ENCODE measurements at regions not wholly inside any gene's neighbourhood (a gene's known extent, or its start where the extent isn't known, plus 50 kb on each side); places are given as distances from the start of the nearest gene placed in this dataset.

DNA sequence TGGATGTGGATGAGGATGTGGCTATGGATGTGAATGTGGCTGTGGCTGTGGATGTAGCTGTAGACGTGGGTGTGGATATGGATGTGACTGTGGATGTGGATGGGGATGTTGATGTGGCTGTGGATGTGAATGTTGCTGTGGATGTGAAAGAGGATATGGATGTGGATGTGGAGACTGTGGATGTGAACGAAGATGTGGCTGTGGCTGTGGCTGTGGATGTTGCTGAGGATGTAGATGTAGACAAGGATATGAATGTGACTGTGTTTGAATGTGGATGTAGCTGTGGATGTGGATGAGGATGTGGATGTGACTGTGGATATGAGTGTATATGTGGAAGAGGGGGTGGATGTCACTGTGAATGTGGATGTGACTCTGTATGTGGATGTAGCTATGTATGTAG is 884.6 kb upstream of the CHAC2 start:
- no peak overlapping the region for H3K4me3 Mint-ChIP-seq
- no peaks in the 10 kb centered on the region for H3K36me3 Mint-ChIP-seq (ENCODE audit: low read depth)
- no peaks in the 10 kb centered on the region for H3K9me3 Mint-ChIP-seq
- no peak for DNase-seq
- no peaks in the 10 kb centered on the region for H3K4me1 Mint-ChIP-seq
- intact Hi-C loops (cut with micrococcal nuclease), result no loop called here
- no peaks in the 10 kb centered on the region for H3K27me3 Mint-ChIP-seq
- H3K27ac Mint-ChIP-seq, result no peak overlapping the region

- Mint-ChIP-seq H3K27me3 (no peaks in the 10 kb centered on the region), H3K9me3 (no peaks in the 10 kb centered on the region), H3K4me3 (no peak overlapping the region), H3K36me3 (ENCODE audit: low read depth) (no peaks in the 10 kb centered on the region), H3K27ac (no peak overlapping the region), H3K4me1 (no peaks in the 10 kb centered on the region)
- intact Hi-C loops (cut with micrococcal nuclease), result no loop called here
- no peak for DNase-seq
These were observed 886.0 kb upstream of the CHAC2 start for GRCh38 chr2:52881606-52882005.

GRCh38 chr2:52880872-52881271 is 886.7 kb upstream of the CHAC2 start:
- Mint-ChIP-seq H3K4me3 (no peak overlapping the region), H3K4me1 (no peaks in the 10 kb centered on the region), H3K9me3 (no peaks in the 10 kb centered on the region), H3K36me3 (ENCODE audit: low read depth) (no peaks in the 10 kb centered on the region), H3K27me3 (no peaks in the 10 kb centered on the region), H3K27ac (no peak overlapping the region)
- DNase-seq, result no peak
- intact Hi-C loops (cut with micrococcal nuclease), result no loop called here

DNA sequence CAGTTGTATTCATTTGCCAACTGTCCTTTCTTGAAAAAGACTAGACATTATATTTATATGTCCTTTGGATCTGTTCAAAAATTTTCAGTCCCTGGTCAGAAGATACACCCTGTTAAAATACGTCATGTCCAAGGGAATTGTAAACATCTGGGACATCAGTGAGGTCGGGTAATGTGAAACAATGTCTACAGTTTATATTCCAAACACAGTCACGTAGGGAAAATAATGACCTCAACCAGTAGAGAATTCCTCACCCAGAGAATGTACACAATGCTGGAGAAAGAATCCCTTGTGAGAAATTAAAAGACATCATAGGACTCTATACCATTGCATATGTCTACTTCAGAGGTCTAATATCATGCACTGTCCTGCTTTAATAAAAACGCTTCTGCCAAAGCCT is 888.0 kb upstream of the CHAC2 start:
- no peak overlapping the region for H3K4me3 Mint-ChIP-seq
- no peaks in the 10 kb centered on the region for H3K4me1 Mint-ChIP-seq
- no peaks in the 10 kb centered on the region for H3K9me3 Mint-ChIP-seq
- no peaks in the 10 kb centered on the region for H3K36me3 Mint-ChIP-seq (ENCODE audit: low read depth)
- DNase-seq, result no peak
- H3K27me3 Mint-ChIP-seq, result no peaks in the 10 kb centered on the region
- intact Hi-C loops (cut with micrococcal nuclease), result no loop called here
- no peak overlapping the region for H3K27ac Mint-ChIP-seq

- intact Hi-C loops (cut with micrococcal nuclease), result no loop called here
- Mint-ChIP-seq H3K27me3 (no peaks in the 10 kb centered on the region), H3K9me3 (no peaks in the 10 kb centered on the region), H3K27ac (no peak overlapping the region), H3K4me3 (no peak overlapping the region), H3K4me1 (no peaks in the 10 kb centered on the region), H3K36me3 (ENCODE audit: low read depth) (no peaks in the 10 kb centered on the region)
- no peak for DNase-seq
These were observed 889.9 kb upstream of the CHAC2 start for GRCh38 chr2:52877703-52878102.

DNA sequence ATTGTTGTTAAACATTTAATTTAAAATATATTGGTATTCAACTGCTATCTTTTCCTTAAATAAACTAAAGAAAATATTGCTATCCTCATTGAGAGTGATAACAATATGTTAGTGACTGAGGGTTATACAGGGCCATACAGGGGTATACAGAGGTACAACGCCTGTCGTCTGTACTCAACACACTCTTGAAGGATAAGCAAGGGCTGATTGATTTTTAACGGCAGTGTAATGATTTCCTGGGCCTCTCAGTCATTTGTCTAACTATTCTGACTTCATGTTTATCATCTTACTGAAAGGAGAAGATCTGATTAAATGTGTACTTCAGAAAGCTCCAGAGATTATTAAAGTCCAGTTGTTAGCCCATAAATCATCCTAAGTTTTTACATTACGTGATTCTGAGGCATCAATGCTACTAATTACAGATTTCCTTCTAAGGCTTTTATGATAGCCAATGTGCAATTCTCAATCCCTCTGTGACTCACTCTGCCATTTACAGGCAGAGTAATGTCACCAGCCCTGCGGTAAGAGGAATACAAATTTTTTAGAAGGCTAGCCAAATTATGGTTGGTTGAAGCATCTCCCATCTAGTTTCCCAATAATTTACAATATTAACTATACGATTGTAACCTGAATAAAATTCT is 893.0 kb upstream of the CHAC2 start:
- no peaks in the 10 kb centered on the region for H3K9me3 Mint-ChIP-seq
- no peak overlapping the region for H3K4me3 Mint-ChIP-seq
- H3K27ac Mint-ChIP-seq, result no peak overlapping the region
- H3K27me3 Mint-ChIP-seq, result no peaks in the 10 kb centered on the region
- no peak for DNase-seq
- no peaks in the 10 kb centered on the region for H3K36me3 Mint-ChIP-seq (ENCODE audit: low read depth)
- intact Hi-C loops (cut with micrococcal nuclease), result no loop called here
- no peaks in the 10 kb centered on the region for H3K4me1 Mint-ChIP-seq

DNA sequence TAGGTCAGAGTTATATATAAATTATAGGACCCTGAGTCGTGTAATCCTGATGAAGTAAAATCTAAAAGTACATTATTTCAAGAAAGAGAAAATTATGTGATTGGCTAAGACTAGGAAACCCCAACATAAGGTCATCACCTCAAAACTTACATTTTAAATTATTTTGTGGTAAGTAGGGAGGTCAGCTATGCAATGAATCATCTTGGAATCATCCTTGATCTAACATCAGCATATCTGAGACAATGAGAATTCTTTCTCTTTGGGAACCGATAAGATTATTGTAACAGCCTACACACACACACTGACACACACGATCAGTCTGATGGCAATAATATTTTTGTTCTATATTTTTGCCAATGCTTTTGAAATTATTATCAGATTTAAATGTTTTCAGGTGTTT is 904.8 kb upstream of the CHAC2 start:
- Mint-ChIP-seq H3K9me3 (no peaks in the 10 kb centered on the region), H3K36me3 (ENCODE audit: low read depth) (no peaks in the 10 kb centered on the region), H3K27ac (no peak overlapping the region), H3K4me3 (no peak overlapping the region), H3K4me1 (no peaks in the 10 kb centered on the region), H3K27me3 (no peaks in the 10 kb centered on the region)
- intact Hi-C loops (cut with micrococcal nuclease), result no loop called here
- no peak for DNase-seq

DNA sequence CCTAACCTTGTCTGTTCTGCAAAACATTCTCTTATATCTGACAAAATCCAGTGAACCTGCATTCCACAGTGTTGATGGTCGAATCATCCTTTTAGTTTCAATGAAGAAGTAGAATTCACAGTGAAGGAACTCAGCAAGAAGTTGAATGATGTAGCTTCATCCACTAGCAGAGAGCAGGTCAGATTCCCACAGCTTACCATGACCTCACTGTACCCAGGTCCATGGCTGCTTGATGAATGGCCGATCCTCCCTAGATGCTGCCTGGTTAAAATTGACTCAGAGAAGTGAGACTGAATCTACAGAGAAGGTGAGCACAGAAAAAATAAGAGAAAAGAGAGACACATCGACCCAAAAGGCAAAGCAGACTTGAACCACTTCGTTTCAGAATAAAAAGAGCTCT is 906.0 kb upstream of the CHAC2 start:
- Mint-ChIP-seq H3K36me3 (ENCODE audit: low read depth) (no peaks in the 10 kb centered on the region), H3K27ac (no peak overlapping the region), H3K4me3 (no peak overlapping the region), H3K9me3 (no peaks in the 10 kb centered on the region), H3K4me1 (no peaks in the 10 kb centered on the region), H3K27me3 (no peaks in the 10 kb centered on the region)
- DNase-seq, result no peak
- intact Hi-C loops (cut with micrococcal nuclease), result no loop called here

DNA sequence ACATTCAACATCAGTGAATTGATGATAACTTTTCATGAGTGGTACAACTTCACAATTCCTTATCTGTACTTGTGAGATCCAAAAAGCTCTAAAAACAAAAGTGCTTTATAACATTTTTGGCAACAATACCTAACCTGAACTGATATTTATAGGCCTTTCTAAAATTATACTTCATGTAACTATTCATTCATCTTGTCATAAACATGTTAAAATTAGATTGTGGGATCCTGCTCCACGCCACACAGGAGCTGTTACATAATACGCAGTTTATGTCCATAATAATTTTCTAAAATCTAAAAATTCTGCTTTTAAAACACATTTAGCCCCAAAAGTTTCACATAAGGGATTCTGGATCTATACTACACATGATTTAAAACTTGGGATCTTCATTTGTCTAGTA is 908.5 kb upstream of the CHAC2 start:
- Mint-ChIP-seq H3K4me3 (no peak overlapping the region), H3K27ac (no peak overlapping the region), H3K36me3 (ENCODE audit: low read depth) (no peaks in the 10 kb centered on the region), H3K27me3 (no peaks in the 10 kb centered on the region), H3K4me1 (no peaks in the 10 kb centered on the region), H3K9me3 (no peaks in the 10 kb centered on the region)
- DNase-seq, result no peak
- intact Hi-C loops (cut with micrococcal nuclease), result no loop called here

DNA sequence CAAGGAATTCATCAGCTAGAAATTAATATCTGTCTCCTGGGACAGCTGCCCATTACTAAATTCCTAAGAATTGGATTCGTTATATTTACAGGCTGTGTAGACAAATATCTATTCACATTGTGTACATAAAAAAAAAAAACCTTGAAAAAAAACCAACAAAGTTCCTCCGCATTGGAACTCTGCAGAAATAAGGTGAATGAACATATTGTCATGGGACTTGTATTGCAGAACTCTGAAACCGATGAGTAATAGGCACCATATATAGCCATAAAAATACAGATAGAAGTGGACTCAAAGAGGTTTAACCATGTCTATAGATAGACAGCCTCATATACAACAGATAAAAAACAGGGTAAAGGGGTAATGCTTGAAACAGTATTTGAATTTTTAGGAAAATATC is 909.9 kb upstream of the CHAC2 start:
- Mint-ChIP-seq H3K4me3 (no peak overlapping the region), H3K9me3 (peaks cover 5% of the 10 kb centered on the region), H3K27ac (no peak overlapping the region), H3K4me1 (no peaks in the 10 kb centered on the region), H3K36me3 (ENCODE audit: low read depth) (no peaks in the 10 kb centered on the region), H3K27me3 (no peaks in the 10 kb centered on the region)
- intact Hi-C loops (cut with micrococcal nuclease), result no loop called here
- DNase-seq, result no peak

DNA sequence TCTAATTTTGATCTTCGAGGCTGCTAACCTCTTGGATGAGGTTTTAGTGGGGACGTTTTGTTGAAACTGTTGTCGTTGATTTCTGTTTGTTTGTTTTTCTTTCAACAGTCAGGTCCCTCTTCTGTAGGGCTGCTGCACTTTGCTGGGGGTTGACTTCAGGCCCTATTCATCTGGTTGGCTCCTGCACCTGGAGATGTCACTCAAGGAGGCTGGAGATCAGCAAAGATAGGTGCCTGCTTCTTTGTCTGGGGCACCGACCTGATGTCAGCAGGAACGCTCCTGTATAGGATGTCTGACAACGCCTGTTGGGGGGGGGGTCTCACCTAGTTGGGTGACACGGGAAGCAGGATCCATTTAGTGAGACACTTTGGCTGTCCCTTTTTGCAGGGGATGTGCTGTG is 915.6 kb upstream of the CHAC2 start:
- Mint-ChIP-seq H3K4me3 (no peak overlapping the region), H3K27me3 (no peaks in the 10 kb centered on the region), H3K9me3 (peaks cover 26% of the 10 kb centered on the region), H3K36me3 (ENCODE audit: low read depth) (no peaks in the 10 kb centered on the region), H3K27ac (no peak overlapping the region), H3K4me1 (no peaks in the 10 kb centered on the region)
- DNase-seq, result no peak
- intact Hi-C loops (cut with micrococcal nuclease), result no loop called here

DNA sequence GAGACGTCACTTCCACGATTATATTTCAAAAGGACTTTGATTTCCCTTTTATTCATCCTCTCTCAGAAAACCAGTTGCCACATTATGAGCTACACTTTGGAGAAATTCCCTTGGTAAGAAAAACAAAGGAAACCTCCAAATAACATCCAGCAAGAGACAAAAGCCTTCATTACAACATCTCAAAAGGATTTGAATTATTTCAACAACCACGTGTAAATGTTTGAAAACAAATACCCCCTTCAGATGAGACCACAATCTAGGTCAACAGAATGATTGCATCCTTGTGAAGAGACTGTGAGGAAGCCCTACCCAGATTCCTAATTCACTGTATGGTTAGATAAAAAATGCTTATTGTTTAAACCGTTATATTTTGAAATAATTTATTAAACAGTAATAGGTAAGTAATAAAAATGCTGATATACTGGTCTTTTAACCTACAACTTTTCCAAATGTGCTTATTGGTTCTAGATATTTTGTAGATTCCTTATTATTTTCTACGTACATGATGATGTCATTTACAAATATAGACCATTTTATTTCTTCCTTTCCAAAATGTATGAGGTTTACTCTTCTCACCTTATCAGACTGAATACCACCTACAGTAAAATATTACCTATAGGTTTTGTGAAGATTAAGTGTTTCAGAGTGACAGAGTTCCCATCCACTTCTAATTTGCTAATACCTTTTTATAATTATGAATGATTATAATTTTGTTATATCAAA is 922.7 kb upstream of the CHAC2 start:
- no peaks in the 10 kb centered on the region for H3K27me3 Mint-ChIP-seq
- H3K27ac Mint-ChIP-seq, result no peak overlapping the region
- peaks cover 12% of the 10 kb centered on the region for H3K9me3 Mint-ChIP-seq
- no peaks in the 10 kb centered on the region for H3K4me1 Mint-ChIP-seq
- H3K36me3 Mint-ChIP-seq (ENCODE audit: low read depth), result no peaks in the 10 kb centered on the region
- no peak for DNase-seq
- intact Hi-C loops (cut with micrococcal nuclease), result no loop called here
- no peak overlapping the region for H3K4me3 Mint-ChIP-seq

- Mint-ChIP-seq H3K27me3 (no peaks in the 10 kb centered on the region), H3K4me3 (no peak overlapping the region)
- DNase-seq, result no peak
These were observed 931.7 kb upstream of the CHAC2 start for GRCh38 chr2:52835909-52836308.

DNA sequence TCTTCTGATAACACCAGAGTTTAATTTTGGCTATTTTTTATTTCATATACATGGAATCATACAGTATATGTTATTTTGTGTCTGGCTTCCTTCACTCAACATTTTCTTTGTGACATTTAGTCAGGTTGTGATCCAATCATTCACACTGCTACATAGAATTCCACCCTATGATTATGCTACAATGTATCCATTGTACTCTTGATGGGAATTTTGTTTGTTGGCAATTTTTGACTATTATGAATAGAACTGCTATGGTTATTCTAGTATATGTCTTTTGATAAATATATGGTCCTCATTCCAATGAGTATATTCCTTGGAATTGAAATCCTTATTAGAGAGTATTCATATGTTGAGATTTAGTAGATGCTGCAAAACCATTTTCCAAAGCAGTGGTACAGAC is 936.4 kb upstream of the CHAC2 start:
- Mint-ChIP-seq H3K4me3 (no peak overlapping the region), H3K27ac (no peak overlapping the region), H3K9me3 (peaks cover 7% of the 10 kb centered on the region), H3K27me3 (no peaks in the 10 kb centered on the region), H3K36me3 (ENCODE audit: low read depth) (no peaks in the 10 kb centered on the region), H3K4me1 (no peaks in the 10 kb centered on the region)
- no peak for DNase-seq
- intact Hi-C loops (cut with micrococcal nuclease), result no loop called here

More at GRCh38 chr2:52835909-52836308, 931.7 kb upstream of the CHAC2 start:
- H3K27ac Mint-ChIP-seq, result no peak overlapping the region
- peaks cover 11% of the 10 kb centered on the region for H3K9me3 Mint-ChIP-seq
- no peaks in the 10 kb centered on the region for H3K4me1 Mint-ChIP-seq
- intact Hi-C loops (cut with micrococcal nuclease), result no loop called here
- H3K36me3 Mint-ChIP-seq (ENCODE audit: low read depth), result no peaks in the 10 kb centered on the region

DNA sequence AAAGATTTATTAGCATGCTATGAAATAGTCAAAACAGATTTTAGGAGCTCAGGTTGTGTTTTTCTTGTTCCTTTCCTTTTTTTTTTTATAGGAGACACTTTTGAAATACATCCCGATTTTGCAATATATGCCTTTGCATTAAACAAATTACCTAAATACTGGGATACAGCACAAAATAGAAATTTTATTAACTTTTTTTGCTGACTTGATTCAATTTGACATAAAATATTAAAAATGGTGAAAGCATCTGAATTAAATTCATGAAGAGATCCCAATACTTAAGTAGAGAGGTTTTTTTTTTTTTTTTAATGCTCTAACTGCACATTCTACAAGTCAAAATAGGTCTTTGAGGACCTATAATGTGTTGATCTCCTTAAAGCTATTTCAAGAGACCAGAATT is 939.5 kb upstream of the CHAC2 start:
- H3K36me3 Mint-ChIP-seq (ENCODE audit: low read depth), result no peaks in the 10 kb centered on the region
- no peaks in the 10 kb centered on the region for H3K4me1 Mint-ChIP-seq
- intact Hi-C loops (cut with micrococcal nuclease), result no loop called here
- H3K4me3 Mint-ChIP-seq, result no peak overlapping the region
- no peak overlapping the region for H3K27ac Mint-ChIP-seq
- peaks cover 3% of the 10 kb centered on the region for H3K9me3 Mint-ChIP-seq
- DNase-seq, result no peak
- no peaks in the 10 kb centered on the region for H3K27me3 Mint-ChIP-seq
